ENCODE measurements at regions not wholly inside any gene's neighbourhood (a gene's known extent, or its start where the extent isn't known, plus 50 kb on each side); places are given as distances from the start of the nearest gene placed in this dataset.
A peak's percentile ranks its signal among the peaks of the same experiment; 100 is the strongest.

GRCh38 chr4:126568652-126569570, 1063.8 kb upstream of the INTU start:
- no peak overlapping the region for H3K27ac ChIP-seq
- no peak for TF ChIP-seq CTCF (conservative IDR thresholded peaks at IDR 0.05; ENCODE audit: low read depth)
- ChIA-PET CTCF (interaction anchor here (1.0 kb wide), 1 partner anchor 23 kb away, joined by 4 read pairs; no protein-coding TSS in a partner anchor), POLR2A (ENCODE audit: low non-redundant PET) (no interaction called here)
- no peak for DNase-seq (ENCODE audit: low spot score)

GRCh38 chr4:126572264-126572663, 1060.5 kb upstream of the INTU start:
- CTCF ChIA-PET = no interaction called here

GRCh38 chr4:126582737-126583136, 1050.0 kb upstream of the INTU start:
- no peak for DNase-seq (ENCODE audit: low spot score)
- ChIA-PET POLR2A (ENCODE audit: low non-redundant PET) (no interaction called here), CTCF (no interaction called here)
- no peak for TF ChIP-seq CTCF (conservative IDR thresholded peaks at IDR 0.05; ENCODE audit: low read depth)
- H3K27ac ChIP-seq = no peak overlapping the region

More at GRCh38 chr4:126572264-126572663, 1060.5 kb upstream of the INTU start:
- POLR2A ChIA-PET (ENCODE audit: low non-redundant PET) = no interaction called here
- H3K27ac ChIP-seq = no peak overlapping the region
- no peak for DNase-seq (ENCODE audit: low spot score)
- no peak for TF ChIP-seq CTCF (conservative IDR thresholded peaks at IDR 0.05; ENCODE audit: low read depth)

- TF ChIP-seq CTCF (conservative IDR thresholded peaks at IDR 0.05; ENCODE audit: low read depth) = no peak
- DNase-seq (ENCODE audit: low spot score) = no peak
- ChIA-PET CTCF (interaction anchor here (0.5 kb wide), 1 partner anchor 1151 kb away, joined by 3 read pairs; no protein-coding TSS in a partner anchor), POLR2A (ENCODE audit: low non-redundant PET) (no interaction called here)
- H3K27ac ChIP-seq = no peak overlapping the region
These were observed 1049.2 kb upstream of the INTU start for GRCh38 chr4:126583509-126583908.

GRCh38 chr4:126591583-126591982, 1041.2 kb upstream of the INTU start:
- POLR2A ChIA-PET (ENCODE audit: low non-redundant PET) = no interaction called here
- no peak for TF ChIP-seq CTCF (conservative IDR thresholded peaks at IDR 0.05; ENCODE audit: low read depth)
- H3K27ac ChIP-seq = no peak overlapping the region
- CTCF ChIA-PET = interaction anchor here (1.0 kb wide), 1 partner anchor 22 kb away, joined by 4 read pairs; no protein-coding TSS in a partner anchor
- DNase-seq (ENCODE audit: low spot score) = no peak

GRCh38 chr4:126592088-126592487, 1040.7 kb upstream of the INTU start:
- CTCF ChIA-PET = interaction anchor here (0.7 to 1.0 kb wide), 2 partner anchors 23 to 491 kb away, joined by 3 to 4 read pairs; no protein-coding TSS in a partner anchor
- H3K27ac ChIP-seq = no peak overlapping the region
- POLR2A ChIA-PET (ENCODE audit: low non-redundant PET) = no interaction called here
- DNase-seq (ENCODE audit: low spot score) = no peak
- TF ChIP-seq CTCF (conservative IDR thresholded peaks at IDR 0.05; ENCODE audit: low read depth) = peak; percentile 12; the same call in 1 of the 2 replicates

Data from RWPE1 (cell line).